Activated naive CD8-positive, alpha-beta T cell (primary cell): ENCODE measurements at regions not wholly inside any gene's neighbourhood (a gene's known extent, or its start where the extent isn't known, plus 50 kb on each side); places are given as distances from the start of the nearest gene placed in this dataset.

Experiments
- H3K27ac Mint-ChIP-seq: one replicate; pipeline ENCODE4 v1.8.0; 2021; ENCODE audit warnings: mixed read lengths
- H3K27me3 Mint-ChIP-seq: one replicate; pipeline ENCODE4 v1.8.0; 2021; ENCODE audit warnings: mixed read lengths
- H3K36me3 Mint-ChIP-seq: one replicate; pipeline ENCODE4 v1.8.0; 2021; ENCODE audit warnings: mixed read lengths
- H3K4me1 Mint-ChIP-seq: one replicate; pipeline ENCODE4 v1.8.0; 2021; ENCODE audit warnings: low read depth, mixed read lengths
- H3K4me3 Mint-ChIP-seq: one replicate; pipeline ENCODE4 v1.8.0; 2021; ENCODE audit warnings: mild to moderate bottlenecking, mixed read lengths
- H3K9me3 Mint-ChIP-seq: one replicate; pipeline ENCODE4 v1.8.0; 2021; ENCODE audit warnings: low read depth, mixed read lengths

GRCh38 chr7:10703981-10704380, 269.7 kb upstream of the PHF14 start:
- Mint-ChIP-seq H3K27ac (no peak overlapping the region), H3K36me3 (no peaks in the 10 kb centered on the region), H3K4me1 (no peaks in the 10 kb centered on the region), H3K4me3 (no peak overlapping the region), H3K9me3 (no peaks in the 10 kb centered on the region), H3K27me3 (no peaks in the 10 kb centered on the region)

- Mint-ChIP-seq H3K27ac (no peak overlapping the region), H3K27me3 (no peaks in the 10 kb centered on the region), H3K4me3 (no peak overlapping the region), H3K36me3 (no peaks in the 10 kb centered on the region), H3K9me3 (no peaks in the 10 kb centered on the region), H3K4me1 (no peaks in the 10 kb centered on the region)
Measured at GRCh38 chr7:10704653-10705052, 269.0 kb upstream of the PHF14 start.

GRCh38 chr7:10706875-10707493, 266.7 kb upstream of the PHF14 start:
- Mint-ChIP-seq H3K27me3 (no peaks in the 10 kb centered on the region), H3K9me3 (no peaks in the 10 kb centered on the region), H3K4me3 (no peak overlapping the region), H3K36me3 (no peaks in the 10 kb centered on the region), H3K27ac (no peak overlapping the region), H3K4me1 (no peaks in the 10 kb centered on the region)

GRCh38 chr7:10707519-10707918, 266.2 kb upstream of the PHF14 start:
- Mint-ChIP-seq H3K27ac (no peak overlapping the region), H3K4me1 (no peaks in the 10 kb centered on the region), H3K36me3 (no peaks in the 10 kb centered on the region), H3K9me3 (no peaks in the 10 kb centered on the region), H3K4me3 (no peak overlapping the region), H3K27me3 (no peaks in the 10 kb centered on the region)

- Mint-ChIP-seq H3K27ac (no peak overlapping the region), H3K9me3 (no peaks in the 10 kb centered on the region), H3K36me3 (no peaks in the 10 kb centered on the region), H3K4me3 (no peak overlapping the region), H3K4me1 (no peaks in the 10 kb centered on the region), H3K27me3 (no peaks in the 10 kb centered on the region)
Measured at GRCh38 chr7:10708447-10708846, 265.2 kb upstream of the PHF14 start.

- Mint-ChIP-seq H3K4me3 (no peak overlapping the region), H3K27me3 (peaks cover 3% of the 10 kb centered on the region), H3K4me1 (no peaks in the 10 kb centered on the region), H3K27ac (no peak overlapping the region), H3K36me3 (no peaks in the 10 kb centered on the region), H3K9me3 (no peaks in the 10 kb centered on the region)
Measured at GRCh38 chr7:10718768-10719167, 254.9 kb upstream of the PHF14 start.

- Mint-ChIP-seq H3K36me3 (no peaks in the 10 kb centered on the region), H3K27ac (no peak overlapping the region), H3K27me3 (peaks cover 3% of the 10 kb centered on the region), H3K4me3 (no peak overlapping the region), H3K4me1 (no peaks in the 10 kb centered on the region), H3K9me3 (no peaks in the 10 kb centered on the region)
Measured at GRCh38 chr7:10720042-10720441, 253.6 kb upstream of the PHF14 start.

- H3K4me1 Mint-ChIP-seq, result no peaks in the 10 kb centered on the region
- no peaks in the 10 kb centered on the region for H3K36me3 Mint-ChIP-seq
- H3K9me3 Mint-ChIP-seq, result no peaks in the 10 kb centered on the region
- no peak overlapping the region for H3K27ac Mint-ChIP-seq
- H3K4me3 Mint-ChIP-seq, result no peak overlapping the region
- H3K27me3 Mint-ChIP-seq, result peaks cover 3% of the 10 kb centered on the region
Measured at GRCh38 chr7:10721289-10721688, 252.4 kb upstream of the PHF14 start.

- Mint-ChIP-seq H3K4me1 (no peaks in the 10 kb centered on the region), H3K27ac (no peak overlapping the region), H3K36me3 (no peaks in the 10 kb centered on the region), H3K9me3 (no peaks in the 10 kb centered on the region), H3K4me3 (no peak overlapping the region), H3K27me3 (peaks cover 3% of the 10 kb centered on the region)
Measured at GRCh38 chr7:10723832-10724231, 249.8 kb upstream of the PHF14 start.

GRCh38 chr7:10724449-10724848, 249.2 kb upstream of the PHF14 start:
- Mint-ChIP-seq H3K9me3 (no peaks in the 10 kb centered on the region), H3K4me1 (no peaks in the 10 kb centered on the region), H3K36me3 (no peaks in the 10 kb centered on the region), H3K27me3 (peaks cover 3% of the 10 kb centered on the region), H3K27ac (no peak overlapping the region), H3K4me3 (no peak overlapping the region)

GRCh38 chr7:10727636-10728035, 246.0 kb upstream of the PHF14 start:
- Mint-ChIP-seq H3K36me3 (no peaks in the 10 kb centered on the region), H3K9me3 (no peaks in the 10 kb centered on the region), H3K4me1 (no peaks in the 10 kb centered on the region)

GRCh38 chr7:10731253-10731773, 242.4 kb upstream of the PHF14 start:
- no peaks in the 10 kb centered on the region for H3K4me1 Mint-ChIP-seq
- no peaks in the 10 kb centered on the region for H3K9me3 Mint-ChIP-seq
- H3K27me3 Mint-ChIP-seq, result no peaks in the 10 kb centered on the region
- H3K4me3 Mint-ChIP-seq, result no peak overlapping the region
- H3K27ac Mint-ChIP-seq, result no peak overlapping the region
- H3K36me3 Mint-ChIP-seq, result no peaks in the 10 kb centered on the region

More at GRCh38 chr7:10727636-10728035, 246.0 kb upstream of the PHF14 start:
- H3K27ac Mint-ChIP-seq, result no peak overlapping the region
- H3K4me3 Mint-ChIP-seq, result no peak overlapping the region
- peaks cover 3% of the 10 kb centered on the region for H3K27me3 Mint-ChIP-seq

GRCh38 chr7:10733747-10734146, 239.9 kb upstream of the PHF14 start:
- Mint-ChIP-seq H3K36me3 (no peaks in the 10 kb centered on the region), H3K9me3 (no peaks in the 10 kb centered on the region), H3K27me3 (no peaks in the 10 kb centered on the region), H3K4me1 (no peaks in the 10 kb centered on the region), H3K4me3 (no peak overlapping the region), H3K27ac (no peak overlapping the region)

- Mint-ChIP-seq H3K4me3 (no peak overlapping the region), H3K27me3 (no peaks in the 10 kb centered on the region), H3K4me1 (no peaks in the 10 kb centered on the region), H3K27ac (no peak overlapping the region), H3K9me3 (no peaks in the 10 kb centered on the region), H3K36me3 (no peaks in the 10 kb centered on the region)
Measured at GRCh38 chr7:10734595-10734994, 239.1 kb upstream of the PHF14 start.

GRCh38 chr7:10739401-10739800, 234.3 kb upstream of the PHF14 start:
- Mint-ChIP-seq H3K4me1 (no peaks in the 10 kb centered on the region), H3K27ac (no peak overlapping the region), H3K27me3 (peaks cover 2% of the 10 kb centered on the region), H3K4me3 (no peak overlapping the region), H3K36me3 (no peaks in the 10 kb centered on the region), H3K9me3 (no peaks in the 10 kb centered on the region)

- Mint-ChIP-seq H3K27me3 (peaks cover 2% of the 10 kb centered on the region), H3K9me3 (no peaks in the 10 kb centered on the region), H3K27ac (no peak overlapping the region), H3K36me3 (no peaks in the 10 kb centered on the region), H3K4me3 (no peak overlapping the region), H3K4me1 (no peaks in the 10 kb centered on the region)
Measured at GRCh38 chr7:10740805-10741204, 232.9 kb upstream of the PHF14 start.
